ENCODE measurements at regions not wholly inside any gene's neighbourhood (a gene's known extent, or its start where the extent isn't known, plus 50 kb on each side); places are given as distances from the start of the nearest gene placed in this dataset.
"Not testable (repeated sequence)": the region's sequence is repeated elsewhere in the genome, so short reads cannot be mapped to it uniquely, and the experiment has no call there.

DNA sequence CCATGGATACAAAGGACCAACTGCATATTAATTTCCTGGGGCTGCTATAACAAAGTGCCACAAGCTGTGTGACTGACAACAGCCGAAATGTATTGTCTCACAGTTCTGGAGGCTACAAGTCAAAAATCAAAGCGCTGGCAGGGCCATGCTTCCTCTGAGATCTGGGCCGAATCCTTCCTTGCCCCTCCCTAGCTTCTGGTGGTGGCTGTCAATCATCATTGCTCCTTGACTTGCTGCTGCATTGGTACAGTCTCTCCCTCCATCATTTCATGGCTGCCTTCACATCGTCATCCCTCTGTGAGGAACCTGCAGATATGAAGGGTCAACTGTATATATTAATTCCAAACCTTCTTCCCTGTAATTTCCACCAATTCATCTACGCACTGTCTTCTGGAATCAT, 118.3 kb downstream of the EXOC5 start:
- no peak for DNase-seq

GRCh38 chr14:57139173-57139572, 129.5 kb downstream of the EXOC5 start:
- DNase-seq = no peak

DNA sequence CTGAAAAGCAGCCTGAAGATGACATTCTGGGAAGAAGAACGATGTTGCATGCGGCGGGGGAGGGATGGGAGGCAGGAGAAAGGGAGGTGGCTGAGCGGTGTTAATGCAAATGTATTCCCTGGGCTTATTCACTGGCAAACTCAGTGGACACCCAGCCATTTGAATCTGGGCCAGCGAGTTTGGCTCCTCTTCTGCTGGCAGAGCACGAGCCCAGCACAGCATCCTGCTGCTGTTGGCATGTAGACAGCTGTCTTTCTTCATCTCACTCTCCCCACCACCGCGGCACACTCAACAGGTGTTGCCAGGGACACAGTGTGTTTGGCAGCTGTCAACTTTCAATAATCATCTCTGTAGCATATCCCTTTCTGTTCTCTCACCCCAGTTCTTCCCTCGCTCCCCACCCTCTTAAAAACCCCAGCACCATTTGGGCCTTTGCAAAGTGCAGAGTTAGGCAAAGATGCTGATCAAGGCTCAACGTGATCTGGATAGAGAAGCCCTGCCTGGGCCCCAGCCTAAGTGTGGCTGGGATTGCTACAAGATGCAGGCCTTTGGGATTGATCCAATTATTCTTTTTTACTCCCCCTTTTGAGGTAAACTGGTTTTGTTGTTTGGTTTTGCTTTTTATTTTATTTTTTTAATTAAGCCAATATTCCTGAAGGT, 131.9 kb downstream of the EXOC5 start:
- DNase-seq = peak in 32 of 56 donors; percentile 0 to 67 (median 8)

GRCh38 chr14:57127809-57128208, 140.9 kb downstream of the EXOC5 start:
- DNase-seq = not testable (repeated sequence)

DNA sequence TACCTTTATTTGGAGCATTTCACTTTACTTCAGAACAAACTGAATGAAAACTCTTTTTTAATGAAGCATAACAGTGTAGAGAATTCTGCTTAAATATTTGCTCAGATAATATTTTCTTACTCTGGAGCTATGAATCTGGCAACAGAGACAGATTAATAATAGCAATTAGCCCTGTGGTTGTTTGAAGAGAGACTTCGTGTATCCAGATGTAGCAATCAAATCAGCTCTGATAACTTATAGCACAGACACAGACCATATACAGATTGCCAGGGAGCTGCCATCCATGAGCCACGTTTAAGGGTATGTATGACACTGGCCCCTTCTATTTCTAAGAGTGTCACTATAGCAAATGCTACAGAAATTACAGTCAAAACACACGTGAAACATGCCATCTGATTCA, 146.6 kb downstream of the EXOC5 start:
- DNase-seq = no peak

DNA sequence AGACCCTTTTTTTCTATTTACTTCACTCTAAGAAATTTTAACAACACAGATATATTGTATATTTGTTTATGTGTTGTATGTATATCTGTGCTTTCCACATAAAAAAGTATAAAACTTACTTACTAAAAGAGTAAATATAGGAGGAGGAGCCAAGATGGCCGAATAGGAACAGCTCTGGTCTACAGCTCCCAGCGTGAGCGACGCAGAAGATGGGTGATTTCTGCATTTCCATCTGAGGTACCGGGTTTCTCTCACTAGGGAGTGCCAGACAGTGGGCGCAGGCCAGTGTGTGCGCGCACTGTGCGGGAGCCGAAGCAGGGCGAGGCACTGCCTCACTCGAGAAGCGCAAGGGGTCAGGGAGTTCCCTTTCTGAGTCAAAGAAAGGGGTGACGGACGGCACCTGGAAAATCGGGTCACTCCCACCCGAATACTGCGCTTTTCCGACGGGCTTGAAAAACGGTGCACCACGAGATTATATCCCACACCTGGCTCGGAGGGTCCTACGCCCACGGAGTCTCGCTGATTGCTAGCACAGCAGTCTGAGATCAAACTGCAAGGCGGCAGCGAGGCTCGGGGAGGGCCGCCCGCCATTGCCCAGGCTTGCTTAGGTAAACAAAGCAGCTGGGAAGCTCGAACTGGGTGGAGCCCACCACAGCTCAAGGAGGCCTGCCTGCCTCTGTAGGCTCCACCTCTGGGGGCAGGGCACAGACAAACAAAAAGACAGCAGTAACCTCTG, 156.5 kb downstream of the EXOC5 start:
- not testable (repeated sequence) for DNase-seq

GRCh38 chr14:57110411-57110810, 158.3 kb downstream of the EXOC5 start:
- DNase-seq = not testable (repeated sequence)

DNA sequence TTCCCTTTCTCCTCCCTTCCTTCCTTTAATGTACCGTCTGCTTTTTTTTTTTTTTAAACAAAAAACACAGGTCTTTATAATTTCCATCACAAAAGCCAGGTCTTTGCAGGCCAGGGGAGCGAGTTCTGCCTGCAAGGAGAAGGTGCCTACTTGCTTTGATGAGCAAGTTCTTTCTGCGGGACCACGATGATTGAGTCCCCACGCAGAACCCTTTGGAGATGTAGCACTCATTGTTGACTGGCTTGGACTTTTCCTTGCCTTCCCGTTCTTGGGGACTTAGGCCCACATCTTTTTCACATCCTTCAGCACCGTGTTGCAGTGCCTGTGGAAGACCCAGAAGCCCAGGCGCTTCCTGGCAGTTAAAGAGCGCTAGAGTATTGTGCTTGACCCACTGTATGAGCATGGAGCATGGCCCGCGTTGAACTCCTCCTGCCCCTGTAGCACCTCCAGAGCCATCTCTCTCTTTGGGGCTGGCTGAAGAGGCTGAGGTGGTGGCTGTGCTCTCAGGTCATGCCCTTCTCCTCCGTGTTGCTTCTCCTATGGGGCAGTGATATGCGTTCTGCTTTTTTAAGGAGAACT, 177.6 kb downstream of the EXOC5 start:
- DNase-seq = no peak

GRCh38 chr14:57089901-57090300, 178.8 kb downstream of the EXOC5 start:
- DNase-seq = no peak

DNA sequence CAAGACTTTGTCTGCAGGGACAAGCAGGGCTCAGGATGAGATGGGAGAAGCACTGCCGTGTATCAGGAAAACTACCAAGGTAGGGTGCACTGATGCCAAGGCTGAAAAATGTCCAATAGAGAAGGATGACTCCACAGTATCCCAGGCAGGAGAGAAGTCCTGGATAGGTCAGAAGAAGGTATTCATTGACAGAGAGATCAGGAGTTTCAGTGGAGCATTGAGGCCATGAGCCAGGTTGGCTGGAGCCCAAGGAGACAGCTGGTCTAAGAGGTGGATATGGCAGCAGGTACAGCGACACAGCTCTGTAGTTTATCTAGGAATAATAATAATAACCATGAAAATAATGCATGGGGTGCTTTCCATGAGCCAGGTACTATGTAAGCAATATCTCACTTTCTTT, 180.9 kb downstream of the EXOC5 start:
- no peak for DNase-seq

GRCh38 chr14:57086271-57087162, 182.2 kb downstream of the EXOC5 start:
- DNase-seq = no peak

- peak in 2 of 56 donors; percentile 2 to 3 for DNase-seq
These were observed 182.9 kb downstream of the EXOC5 start for GRCh38 chr14:57085801-57086200.

- no peak for DNase-seq
These were observed 183.7 kb downstream of the EXOC5 start for GRCh38 chr14:57085043-57085442.

DNA sequence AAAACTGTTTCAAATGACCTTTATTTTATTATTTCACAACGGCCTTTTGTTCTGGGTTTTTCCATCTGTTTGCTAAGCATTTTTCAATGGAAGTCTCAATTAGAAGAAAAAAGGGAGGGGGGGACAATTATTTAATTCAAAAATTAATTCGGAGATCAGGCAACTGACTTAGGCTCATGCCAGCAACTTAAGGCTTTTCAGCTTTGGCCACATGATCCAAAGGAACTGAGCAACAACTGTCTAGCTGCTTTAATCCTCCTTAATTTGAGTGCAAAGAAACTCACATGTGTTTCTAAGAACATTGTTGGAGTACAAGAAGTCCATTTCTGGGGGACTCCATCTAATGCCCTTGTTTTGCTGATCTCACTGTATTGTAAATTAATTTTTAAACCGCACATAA, 188.0 kb downstream of the EXOC5 start:
- DNase-seq = no peak

DNA sequence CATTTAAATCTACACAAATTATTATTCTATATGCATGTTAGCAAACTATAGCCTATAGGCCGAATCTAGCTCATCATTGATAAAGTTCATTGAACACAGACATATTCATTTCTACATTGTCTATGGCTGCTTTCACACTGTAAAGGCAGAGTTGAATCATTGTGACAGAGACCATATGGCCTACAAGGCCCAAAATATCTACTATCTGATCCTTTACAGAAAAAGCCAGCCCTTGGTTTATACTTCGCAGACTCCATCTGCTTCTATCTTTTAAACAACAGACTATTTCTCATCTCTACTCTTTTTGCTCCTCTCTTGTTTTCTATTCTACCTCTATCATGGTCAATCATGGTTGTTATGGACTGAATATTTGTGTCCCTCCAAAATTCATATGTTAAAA, 190.7 kb downstream of the EXOC5 start:
- DNase-seq = no peak

GRCh38 chr14:57073986-57074385, 194.7 kb downstream of the EXOC5 start:
- no peak for DNase-seq

DNA sequence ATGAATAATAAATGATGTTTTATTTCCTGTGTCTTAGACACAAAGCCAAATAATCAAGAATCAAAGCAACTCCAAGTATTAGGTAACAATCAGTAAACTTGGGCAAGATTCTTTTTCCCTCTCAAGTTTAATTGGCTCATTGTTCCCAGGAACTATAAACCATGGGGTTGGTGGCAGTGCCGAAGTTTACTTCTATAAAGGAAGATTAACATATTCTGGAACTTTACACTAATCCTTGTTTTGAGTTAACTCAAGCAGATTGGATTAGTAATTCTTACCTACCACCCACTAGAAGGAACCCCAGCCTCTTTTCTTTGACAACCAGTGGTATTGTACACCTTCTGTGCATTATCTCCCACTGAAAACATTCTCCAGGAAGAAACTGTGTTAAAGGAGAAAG, 197.1 kb downstream of the EXOC5 start:
- DNase-seq = no peak

- DNase-seq = no peak
These were observed 199.0 kb downstream of the EXOC5 start for GRCh38 chr14:57069702-57070101.

DNA sequence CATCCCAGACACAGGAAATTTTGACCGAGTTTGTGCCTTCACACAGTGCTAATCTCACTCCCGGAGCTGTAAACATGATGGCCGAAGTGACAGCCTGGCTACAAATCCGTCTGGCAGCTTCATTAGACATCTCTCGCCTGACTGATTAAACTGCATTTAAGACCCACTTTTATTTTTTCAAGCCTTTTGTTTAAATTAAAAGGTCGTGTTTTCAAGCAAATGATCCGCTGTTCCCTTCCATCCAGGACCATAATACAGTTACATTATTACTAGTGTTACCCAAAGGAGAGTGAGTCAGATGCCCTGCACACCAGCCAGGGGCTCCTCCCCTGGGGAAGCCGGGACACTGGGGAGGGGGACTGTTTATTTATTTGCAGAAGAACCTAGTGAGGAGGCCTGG, 200.2 kb downstream of the EXOC5 start:
- no peak for DNase-seq

DNA sequence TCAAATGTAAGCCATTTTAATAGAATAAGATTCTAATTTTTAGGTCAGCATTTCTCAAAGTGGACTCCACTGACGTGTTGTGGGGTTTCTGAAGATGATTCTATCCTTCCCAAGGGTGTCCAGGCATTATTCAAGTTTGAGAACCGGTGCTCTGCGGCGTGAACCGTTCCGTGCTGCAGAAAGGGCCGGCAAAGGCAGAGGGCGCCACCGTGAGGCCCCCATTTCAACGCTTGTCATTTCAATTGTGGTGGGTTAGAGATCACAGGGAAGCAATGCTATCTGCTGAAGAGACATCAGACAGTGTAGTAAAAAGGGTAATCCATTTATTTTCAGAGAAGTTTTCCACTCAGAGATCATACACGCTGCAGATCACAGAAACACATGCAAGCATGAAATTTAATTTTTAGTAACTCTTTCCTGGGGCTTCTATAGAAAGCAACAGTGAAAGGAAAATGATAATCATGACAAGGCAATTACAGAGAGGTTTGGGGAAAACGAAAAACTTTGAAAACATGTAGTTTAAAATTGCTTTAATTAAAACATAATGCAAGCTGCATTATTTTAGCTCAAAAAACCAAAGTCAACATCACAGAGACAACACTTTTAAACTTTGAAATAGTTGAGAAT, 201.7 kb downstream of the EXOC5 start:
- peak in 14 of 56 donors; percentile 0 to 57 (median 14) for DNase-seq

DNA sequence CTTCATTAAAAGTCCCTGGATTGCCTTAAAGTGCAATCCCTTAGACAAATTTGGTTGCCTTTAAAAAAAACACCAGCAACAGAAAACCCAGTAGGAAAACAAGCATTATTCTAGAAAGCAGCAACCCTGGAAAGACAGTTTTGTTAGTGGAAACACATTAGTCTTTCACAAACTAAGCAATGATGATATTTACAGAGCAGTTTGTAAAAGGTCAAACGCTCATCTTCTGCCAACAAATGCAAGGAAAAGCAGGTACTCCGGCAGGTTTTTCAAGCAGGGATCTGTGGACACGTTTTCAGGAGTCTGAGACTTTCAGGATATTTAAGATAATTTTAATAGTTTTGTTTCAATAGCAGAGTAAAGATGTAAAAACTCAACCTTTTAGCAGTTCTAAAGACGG, 202.2 kb downstream of the EXOC5 start:
- DNase-seq = no peak
